HG02943 (cell line): ENCODE measurements at regions not wholly inside any gene's neighbourhood (a gene's known extent, or its start where the extent isn't known, plus 50 kb on each side); places are given as distances from the start of the nearest gene placed in this dataset.
A peak's percentile ranks its signal among the peaks of the same experiment; 100 is the strongest.
"Not testable (repeated sequence)": the region's sequence is repeated elsewhere in the genome, so short reads cannot be mapped to it uniquely, and the experiment has no call there.

ENCODE experiments used
- ATAC-seq: cut with Tn5 transposase; IDR thresholded peaks from one replicate; pipeline ENCODE4 v1.9.1; 2021; ENCODE audit warnings: mild to moderate bottlenecking, low read depth, moderate library complexity; ENCODE audit not compliant: unreplicated experiment

DNA sequence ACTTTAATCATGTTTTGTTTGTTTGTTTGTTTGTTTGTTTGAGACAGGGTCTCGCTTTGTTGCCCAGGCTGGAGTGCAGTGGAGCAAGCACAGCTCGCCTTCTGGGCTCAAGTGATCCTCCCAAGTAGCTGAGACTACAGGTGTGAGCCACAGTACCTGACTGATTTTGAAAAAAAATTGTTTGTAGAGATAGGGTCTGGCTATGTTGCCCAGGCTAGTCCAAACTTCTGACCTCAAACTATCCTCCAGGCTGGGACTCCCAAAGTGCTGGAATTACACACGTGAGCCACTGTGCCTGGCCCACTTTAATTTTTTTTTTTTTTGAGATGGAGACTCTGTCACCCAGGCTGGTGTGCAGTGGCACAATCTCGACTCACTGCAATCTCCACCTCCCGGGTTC, 74.8 kb upstream of the CLDN5 start:
- no peak for ATAC-seq

DNA sequence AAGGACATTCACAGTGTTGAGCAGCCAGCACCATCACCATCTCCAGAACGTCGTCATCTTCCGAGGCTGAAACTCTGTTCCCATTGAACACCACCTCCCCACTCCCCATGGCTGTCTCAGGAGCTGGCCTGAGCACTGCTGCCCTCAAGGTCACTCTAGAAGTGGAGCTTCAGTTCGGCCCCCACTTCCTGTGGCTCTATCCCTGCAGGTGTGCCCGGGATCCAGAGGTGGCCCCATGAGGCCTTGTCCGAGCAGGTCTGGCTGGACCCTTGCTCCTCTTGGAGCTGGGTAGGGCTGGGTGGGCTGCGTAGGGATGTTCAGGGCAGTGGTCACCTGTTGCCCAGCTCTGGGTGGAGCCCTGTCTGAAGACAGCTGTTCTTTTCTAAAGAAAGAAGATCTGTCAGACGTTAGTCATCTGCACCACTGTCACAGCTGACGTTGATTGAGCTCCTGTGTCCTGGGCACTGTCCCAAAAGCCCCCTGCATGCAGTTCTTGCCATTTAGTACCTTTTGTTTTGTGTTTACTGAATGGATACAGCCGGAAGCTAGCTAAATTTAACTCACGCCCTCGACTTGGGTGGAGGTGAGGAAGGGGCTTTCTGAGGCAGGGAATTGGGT, 75.5 kb upstream of the CLDN5 start:
- ATAC-seq, result no peak

DNA sequence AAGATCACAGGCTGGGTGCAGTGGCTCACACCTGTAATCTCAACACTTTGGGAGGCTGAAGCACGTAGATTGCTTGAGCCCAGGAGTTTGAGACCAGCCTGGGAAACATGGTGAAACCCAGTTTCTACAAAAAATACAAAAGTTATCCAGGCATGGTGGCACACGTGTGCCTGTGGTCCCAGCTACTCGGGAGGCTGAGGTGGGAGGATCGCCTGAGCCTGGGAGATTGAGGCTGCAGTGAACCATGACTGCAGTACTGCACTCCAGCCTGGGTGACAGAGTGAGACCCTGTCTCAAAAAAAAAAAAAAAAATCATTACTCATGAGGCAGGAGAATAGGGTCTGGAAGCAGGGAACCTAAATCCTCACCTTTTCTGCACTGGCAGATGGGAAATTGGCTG, 79.1 kb upstream of the CLDN5 start:
- ATAC-seq, result not testable (repeated sequence)

DNA sequence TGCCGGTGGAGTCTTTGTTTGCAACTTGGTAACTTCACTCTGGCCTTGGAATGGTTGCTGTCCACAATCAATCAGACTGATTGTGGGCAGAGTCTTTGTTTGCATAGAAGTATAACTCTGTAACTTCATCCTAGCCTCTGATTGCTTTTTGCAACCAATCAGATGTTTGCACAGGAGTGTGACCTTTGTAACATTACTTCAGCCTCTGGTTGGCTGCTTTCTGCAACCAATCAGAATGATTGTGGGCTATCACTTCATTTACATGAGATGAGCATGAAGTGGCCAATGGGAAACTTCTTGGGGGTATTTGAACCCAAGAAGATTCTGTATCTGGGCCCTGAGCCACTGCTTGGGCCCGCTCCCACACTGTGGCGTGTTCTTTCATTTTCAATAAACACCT, 79.6 kb upstream of the CLDN5 start:
- ATAC-seq, result no peak

DNA sequence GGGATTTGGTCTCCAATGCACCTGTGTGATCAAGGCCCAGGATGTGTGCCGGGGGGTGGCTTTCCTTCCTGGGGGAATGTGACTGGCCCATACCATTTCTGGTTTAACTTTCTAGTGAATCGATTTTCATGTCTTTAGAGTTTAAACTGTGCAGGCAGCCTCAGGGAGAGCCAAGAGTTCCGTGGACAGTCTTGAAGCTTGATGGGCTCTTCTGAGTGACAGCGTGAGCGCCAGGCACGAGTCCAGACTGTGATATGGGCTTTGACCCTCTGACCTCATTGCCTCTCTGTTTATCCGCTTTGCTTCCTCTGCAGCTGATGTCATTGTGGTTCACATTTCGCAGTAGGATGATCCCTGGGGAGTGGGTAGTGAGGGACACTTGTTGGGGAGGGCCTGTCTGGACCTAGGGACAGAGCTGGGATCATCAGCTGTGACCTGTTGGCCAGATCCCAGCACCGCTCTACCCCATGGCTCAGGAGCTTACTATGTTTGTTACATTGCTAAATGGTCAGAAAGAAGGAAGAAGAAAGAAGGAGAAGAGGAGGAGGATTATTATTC, 80.6 kb upstream of the CLDN5 start:
- ATAC-seq, result no peak

DNA sequence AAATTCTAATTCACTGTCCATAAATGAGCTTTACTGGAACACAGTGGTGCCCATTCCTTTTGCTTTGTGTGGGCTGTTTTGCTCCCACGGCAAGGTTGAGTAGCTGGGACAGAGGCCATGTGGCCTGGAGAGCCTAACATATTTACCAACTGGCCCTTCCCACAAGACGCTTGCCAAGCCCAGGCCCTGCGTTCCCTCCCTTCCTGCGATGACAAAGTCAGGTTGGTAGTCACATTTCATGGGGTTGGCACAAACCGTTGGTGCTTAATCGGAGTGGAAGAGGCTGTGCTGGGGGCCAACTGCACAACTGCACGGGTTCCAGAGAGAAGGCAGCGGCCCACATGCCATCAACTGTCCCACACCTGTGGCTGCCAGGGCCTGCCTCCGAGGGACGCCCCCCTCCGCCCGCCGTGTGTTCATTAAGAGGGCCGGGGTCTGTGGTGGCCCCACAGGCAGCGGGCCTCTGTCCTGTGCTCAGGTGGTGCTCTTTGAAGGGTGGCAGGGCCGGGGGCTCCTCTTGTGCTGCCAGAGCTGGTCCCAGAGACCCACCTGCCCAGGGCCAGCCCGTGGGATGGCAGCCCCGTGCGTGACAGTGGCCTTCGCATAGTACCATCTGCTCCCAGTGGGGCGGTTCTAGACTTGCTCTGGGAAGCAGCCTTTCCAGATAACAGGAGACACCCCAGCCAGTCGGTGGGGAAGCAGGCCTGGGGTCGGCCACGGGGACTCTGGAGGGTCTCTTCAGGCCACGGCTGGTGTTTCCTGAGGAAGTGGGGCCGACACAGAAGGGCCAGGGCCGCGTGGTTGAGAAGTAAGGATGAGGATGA, 81.5 kb upstream of the CLDN5 start:
- ATAC-seq, result no peak

DNA sequence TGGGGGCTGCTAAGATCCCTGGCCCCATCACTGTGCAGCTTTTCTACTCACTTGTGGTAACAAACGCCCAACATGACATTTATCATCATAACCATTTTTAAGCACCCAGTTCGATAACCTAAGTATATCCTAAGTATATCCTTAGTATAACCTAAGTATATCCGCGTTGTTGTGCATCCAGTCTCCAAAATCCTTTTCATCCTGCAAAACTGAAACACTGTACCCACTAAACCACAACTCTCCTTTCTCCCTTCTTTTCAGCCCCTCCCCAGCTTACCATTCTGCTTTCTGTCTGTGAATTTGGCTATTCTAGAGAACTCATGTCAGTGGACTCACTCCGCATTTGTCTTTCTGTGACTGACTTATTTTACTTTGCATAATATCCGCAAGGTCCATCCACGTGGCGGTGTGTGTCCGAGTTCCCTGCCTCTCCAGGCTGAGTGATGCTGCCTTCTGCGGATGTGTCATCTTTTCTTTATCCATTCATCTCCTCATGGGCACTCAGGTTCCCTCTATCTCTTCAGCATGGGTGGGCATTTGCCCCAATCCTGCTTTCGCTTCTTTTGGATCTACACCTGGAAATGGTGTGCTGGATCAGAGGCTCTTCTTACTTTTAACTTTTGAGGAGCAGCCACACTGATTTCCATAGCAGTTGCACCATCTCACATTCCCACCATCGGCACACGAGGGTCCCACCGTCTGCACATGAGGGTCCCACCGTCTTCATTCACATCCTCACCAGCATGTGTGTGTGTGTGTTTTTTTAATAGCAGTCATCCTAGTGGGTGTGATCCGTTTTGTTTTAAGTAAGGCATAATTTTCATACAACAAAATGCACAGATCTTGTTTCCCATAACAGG, 82.4 kb upstream of the CLDN5 start:
- ATAC-seq, result no peak

DNA sequence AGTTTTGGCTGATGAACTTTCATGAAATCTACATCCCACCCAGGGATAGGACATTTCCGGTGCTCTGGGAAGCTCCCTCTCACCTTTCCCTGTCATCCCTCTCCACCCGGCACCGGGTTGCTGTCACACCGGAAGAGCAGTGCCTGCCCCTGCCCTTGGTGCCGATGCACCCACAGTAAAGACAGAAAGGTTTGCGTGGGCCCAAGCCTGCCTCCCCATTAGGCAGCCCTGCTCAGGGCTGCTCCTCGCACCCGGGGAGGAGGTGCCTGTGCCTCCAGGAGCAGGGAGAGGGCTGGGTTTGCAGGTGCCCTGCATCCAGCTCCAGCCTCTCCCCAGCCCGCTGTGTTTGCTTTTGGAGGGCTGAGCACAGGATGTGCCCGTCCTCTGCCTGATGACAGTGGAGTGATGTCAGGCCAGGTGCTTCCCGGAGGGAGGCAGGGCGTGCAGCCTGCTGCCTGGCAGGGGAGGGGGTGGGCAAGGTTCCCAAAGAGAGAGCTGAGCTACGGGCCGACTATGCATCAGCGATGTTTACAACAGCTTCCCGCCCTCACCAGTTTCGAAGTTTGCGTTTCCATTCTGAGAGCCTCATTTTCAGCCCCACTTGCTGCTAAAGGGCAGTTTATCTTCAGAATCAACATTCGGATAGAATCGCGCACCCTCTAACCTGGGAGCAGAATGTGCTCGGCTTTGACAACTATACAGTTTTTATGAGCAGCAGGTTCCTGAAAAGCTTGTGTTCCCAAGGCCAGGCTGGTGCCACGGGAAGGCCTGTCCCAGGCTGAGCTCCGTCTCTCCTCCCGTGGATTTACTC, 83.2 kb upstream of the CLDN5 start:
- ATAC-seq, result no peak

DNA sequence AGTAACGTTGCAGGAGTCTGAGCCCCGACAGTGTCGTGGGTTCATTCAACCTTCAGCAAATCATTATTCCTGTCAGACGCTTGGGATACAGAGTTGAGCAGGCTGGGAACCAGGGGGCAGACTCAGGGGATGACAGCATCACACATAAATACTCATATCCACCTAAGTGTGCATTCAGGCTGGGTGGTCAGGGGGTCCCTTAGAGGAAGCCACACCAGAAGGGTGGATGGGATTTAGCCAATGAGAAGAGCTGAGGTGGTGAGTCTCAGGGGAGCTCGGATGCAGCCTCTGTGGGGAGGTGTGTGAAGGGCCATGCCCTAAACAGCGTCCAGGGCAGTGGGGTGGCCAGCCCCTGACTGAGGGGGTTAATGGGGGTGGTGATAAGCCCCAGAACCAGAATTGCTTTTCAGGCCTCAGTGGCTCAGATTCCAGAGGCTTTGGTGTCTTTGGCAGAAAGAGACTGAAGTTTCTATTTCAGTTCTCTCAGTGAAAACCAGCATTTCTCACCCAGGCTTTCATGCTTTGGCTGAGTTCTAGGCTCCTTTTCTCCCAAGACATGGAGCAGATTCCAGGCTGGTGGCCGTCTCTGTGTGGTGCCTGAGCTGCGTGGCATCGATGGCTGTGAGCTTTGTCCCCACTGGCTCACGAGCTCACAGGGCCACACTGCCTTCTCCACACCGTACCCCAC, 83.9 kb upstream of the CLDN5 start:
- ATAC-seq, result no peak

DNA sequence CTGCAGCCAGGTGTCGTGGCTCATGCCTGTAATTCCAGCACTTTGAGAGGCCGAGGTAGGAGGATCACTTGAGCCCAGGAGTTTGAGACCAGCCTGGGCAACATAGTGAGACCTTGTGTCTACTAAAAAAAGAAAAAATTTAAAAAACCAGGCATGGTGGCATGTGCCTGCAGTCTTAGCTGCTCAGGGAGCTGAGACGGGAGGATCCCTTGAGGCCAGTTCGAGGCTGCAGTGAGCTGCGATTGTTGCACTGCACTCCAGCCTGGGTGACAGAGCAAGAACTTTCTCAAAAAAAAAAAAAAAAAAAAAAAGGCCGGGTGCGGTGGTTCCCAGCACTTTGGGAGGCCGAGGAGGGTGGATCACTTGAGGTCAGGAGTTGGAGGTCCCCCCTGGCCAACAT, 85.5 kb upstream of the CLDN5 start:
- ATAC-seq, result not testable (repeated sequence)

DNA sequence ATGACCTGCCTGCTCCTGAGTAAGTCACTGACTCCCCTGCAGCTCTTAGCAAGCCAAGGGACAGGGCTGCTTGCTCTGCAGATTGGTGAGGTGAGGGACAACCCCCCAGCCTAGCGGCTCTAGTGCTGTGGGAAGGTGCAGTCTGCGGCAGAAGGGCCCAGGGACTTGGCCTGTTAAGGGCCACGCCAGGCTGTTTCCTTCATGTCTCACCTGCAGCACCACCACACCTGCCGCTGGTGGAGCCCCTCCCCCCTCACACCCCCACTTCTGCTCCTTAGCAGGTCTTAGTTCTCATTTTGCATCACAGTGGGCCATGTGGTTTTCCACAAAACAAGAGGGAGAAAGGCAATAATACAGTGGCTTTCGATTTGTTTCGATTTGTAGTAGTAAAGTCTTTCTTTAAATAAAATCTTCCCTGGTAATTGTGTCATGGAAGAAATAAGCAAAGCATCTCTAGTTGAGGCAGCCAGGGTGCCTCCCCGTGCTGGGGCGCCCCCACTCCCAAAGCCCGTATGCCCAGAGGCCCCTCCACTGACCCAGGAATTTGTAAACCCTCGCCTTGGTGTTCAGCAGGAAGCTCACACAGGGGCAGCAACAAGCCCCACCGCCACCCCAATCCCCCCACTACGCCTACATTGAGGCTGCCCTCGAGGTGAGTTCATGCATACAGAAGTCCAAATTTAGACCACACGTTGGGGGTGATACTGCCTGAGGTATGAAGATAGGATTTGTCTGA, 86.5 kb upstream of the CLDN5 start:
- no peak for ATAC-seq

DNA sequence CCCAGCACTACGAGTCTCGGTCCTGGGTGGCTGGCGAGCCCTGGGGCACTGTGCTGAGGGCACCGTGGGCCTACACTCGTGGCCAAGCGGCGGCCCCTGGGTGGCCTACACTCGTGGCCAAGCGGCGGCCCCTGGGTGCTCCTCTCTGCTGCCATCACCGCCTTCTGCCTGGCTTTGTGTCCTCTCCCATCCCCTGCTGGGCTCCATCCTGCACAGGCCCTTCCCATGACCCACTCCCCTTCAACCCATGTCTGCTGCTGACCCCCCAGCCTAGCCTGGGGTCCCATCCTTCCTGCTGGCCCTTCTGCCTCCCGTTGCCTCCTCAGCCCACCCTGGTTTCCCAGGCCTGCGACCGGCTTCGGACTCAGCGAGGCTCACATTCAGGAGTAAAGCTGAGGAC, 87.4 kb upstream of the CLDN5 start:
- ATAC-seq, result no peak

DNA sequence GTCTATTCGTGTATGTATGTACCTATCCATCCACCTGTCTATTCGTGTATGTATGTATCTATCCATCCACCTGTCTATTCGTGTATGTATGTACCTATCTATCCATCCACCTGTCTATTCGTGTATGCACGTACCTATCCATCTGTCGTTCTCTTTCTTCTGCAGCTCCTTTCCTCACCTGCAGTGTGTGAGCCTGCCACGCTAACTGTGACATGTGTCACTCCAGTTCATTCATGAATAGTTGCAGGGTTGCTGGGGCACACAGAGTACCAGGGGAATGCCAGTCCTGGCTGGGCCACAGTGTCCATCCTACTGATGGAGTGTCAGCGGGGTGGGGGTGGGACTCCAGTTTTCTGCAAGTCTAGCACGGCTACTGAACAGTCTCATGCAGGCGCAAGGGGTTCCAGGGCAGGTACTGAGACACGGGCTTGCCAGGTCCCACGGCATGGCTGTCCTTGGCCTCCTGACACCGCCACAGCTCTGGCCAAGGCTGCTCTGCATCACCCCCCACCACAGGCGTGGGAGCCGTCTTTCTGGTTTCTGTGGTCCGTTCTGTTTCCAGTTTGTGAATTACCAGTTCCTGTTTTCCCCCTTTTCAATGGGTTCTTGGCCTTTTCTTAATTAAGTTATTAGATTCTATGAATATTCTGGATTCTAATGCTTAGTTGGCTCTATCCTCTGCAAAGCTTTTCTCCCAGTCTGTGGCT, 88.8 kb upstream of the CLDN5 start:
- no peak for ATAC-seq

DNA sequence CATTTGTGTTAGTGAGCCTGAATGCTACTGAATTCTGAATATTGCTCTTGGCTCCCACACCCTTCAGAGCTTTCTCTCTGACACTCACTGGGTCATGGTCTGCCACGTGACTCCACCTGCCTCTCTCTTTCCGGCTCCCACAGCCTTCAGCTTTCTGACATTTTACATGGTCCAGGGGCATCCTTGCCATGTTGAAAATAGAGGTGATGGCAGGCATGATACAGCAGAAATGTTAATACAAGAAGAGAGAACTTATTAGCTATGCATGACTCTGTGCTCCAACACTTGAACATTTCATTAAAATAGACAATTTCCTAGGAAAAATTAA, 90.3 kb upstream of the CLDN5 start:
- ATAC-seq, result no peak

DNA sequence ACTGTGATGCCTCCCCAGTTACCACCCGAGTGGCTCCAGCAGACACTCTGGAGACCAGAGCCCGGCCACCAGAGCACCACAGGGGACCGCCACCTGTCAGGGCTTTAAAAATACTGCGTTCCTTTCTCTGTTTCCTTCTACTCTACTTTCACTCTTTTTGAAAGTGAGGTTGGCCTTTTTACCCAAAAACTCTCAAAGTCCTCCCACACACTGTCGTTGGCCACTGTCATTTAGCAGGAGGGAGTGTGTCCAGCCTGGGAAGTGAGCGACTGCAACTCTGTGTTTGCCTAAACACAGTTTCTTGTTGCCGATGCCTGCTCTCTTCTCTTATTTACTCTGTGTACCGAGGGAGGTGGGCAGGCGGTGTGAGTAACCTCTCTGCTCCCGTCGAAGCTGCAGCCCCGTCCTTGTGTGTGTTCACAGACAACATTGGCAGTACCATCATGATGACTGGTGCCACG, 90.8 kb upstream of the CLDN5 start:
- no peak for ATAC-seq

DNA sequence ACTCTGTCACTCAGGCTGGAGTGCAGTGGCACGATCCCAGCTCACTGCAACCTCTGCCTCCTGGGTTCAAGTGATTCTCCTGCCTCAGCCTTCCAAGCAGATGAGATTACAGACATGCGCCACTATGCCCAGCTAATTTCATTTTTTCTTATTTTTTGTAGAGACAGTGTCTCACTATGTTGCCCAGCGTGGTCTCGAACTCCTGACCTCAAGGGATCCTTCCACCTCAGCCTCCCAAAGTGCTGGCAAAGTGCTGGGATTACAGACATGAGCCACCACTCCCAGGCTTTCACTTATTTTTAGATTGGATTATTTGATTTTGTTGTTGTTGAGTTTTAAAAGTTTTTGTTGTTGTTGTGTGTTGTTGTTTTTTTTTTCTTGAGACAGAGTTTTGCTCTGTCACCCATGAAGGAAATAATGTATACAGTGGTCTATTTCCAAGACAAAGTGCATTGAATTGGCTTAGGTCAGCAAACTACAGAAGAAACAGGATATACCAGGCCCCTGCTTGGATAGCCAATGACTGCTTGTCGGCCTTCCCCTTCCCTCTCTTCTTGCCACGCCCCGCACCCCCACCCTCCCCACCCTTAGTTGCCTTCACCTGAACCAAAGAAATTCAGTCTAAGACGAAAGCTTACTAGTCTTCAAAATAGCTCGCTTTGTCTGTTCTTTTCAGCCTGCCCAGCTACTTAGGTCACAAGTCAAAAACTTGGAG, 91.8 kb upstream of the CLDN5 start:
- no peak for ATAC-seq

DNA sequence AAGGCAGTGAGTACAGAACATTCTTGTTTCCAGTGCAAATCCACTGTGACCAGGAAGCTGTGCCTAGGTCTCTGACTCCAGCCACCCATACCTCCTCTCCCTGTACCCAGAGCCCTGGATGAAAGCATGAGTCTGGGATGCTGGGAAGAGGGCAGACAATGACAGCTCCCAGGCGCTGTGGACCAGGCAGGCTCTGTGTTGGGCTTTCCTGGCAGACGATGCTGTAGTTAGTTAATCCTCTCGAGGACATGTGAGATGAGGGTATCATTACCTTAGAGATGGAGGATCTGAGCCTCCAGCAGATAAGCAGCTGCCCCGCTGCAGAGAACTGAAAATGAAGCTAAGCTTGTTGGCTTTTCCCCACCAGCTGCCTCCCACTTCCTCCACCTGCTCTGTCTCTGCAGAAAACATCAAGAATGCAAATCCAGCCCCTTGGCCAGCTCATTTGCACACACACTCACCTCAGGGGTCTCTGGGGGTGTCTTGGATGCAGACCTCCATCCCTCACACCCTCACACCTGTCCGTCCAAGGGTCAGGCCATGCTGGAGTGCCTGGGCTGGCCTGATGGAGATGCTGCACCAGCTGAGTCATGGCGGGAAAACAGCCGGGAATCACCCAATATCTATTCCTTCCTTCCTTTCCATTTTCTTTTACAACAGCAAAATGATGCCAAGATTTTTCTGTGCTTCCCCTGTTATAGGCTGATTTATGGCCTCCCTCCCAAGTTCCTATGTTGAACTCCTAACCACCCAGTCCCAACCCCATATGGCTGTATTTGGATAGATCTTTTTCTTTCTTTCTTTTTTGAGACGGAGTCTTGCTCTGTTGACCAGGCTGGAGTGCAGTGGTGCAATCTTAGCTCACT, 94.9 kb upstream of the SEPTIN5 start:
- peak; percentile 51 for ATAC-seq
